ENCODE measurements at regions not wholly inside any gene's neighbourhood (a gene's known extent, or its start where the extent isn't known, plus 50 kb on each side); places are given as distances from the start of the nearest gene placed in this dataset.

GRCh38 chr11:134691985-134692384 is 279.9 kb upstream of the B3GAT1 start:
- TF ChIP-seq, protein P1, sequence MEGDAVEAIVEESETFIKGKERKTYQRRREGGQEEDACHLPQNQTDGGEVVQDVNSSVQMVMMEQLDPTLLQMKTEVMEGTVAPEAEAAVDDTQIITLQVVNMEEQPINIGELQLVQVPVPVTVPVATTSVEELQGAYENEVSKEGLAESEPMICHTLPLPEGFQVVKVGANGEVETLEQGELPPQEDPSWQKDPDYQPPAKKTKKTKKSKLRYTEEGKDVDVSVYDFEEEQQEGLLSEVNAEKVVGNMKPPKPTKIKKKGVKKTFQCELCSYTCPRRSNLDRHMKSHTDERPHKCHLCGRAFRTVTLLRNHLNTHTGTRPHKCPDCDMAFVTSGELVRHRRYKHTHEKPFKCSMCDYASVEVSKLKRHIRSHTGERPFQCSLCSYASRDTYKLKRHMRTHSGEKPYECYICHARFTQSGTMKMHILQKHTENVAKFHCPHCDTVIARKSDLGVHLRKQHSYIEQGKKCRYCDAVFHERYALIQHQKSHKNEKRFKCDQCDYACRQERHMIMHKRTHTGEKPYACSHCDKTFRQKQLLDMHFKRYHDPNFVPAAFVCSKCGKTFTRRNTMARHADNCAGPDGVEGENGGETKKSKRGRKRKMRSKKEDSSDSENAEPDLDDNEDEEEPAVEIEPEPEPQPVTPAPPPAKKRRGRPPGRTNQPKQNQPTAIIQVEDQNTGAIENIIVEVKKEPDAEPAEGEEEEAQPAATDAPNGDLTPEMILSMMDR (IDR thresholded peaks at IDR 0.05), result no peak
- no peak for TF ChIP-seq POLR2A (IDR thresholded peaks at IDR 0.05)

All from adrenal gland (tissue), 5 donors.